H9 (cell line): ENCODE measurements at regions not wholly inside any gene's neighbourhood (a gene's known extent, or its start where the extent isn't known, plus 50 kb on each side); places are given as distances from the start of the nearest gene placed in this dataset.

Experiments
- DNase-seq: peaks from one replicate; pipeline ENCODE4 v3.0.0-alpha.2; 2017
- H2AFZ ChIP-seq: one replicate; pipeline ENCODE4 v1.6.1; 2013; ENCODE audit warnings: mild to moderate bottlenecking, low read length, control low read depth, moderate library complexity
- H2AK5ac ChIP-seq: 2 replicates; pipeline ENCODE4 v1.6.1; 2013; ENCODE audit warnings: low read length, control low read depth, mixed read lengths; ENCODE audit not compliant: insufficient read length
- H2BK120ac ChIP-seq: one replicate; pipeline ENCODE4 v1.6.1; 2013; ENCODE audit warnings: low read depth, mild to moderate bottlenecking, low read length, control low read depth, inconsistent platforms; ENCODE audit not compliant: poor library complexity, severe bottlenecking
- H2BK12ac ChIP-seq: 2 replicates; pipeline ENCODE4 v1.6.1; 2013; ENCODE audit warnings: low read length, control low read depth, mixed read lengths, low read depth; ENCODE audit not compliant: insufficient read length
- H2BK15ac ChIP-seq: 2 replicates; pipeline ENCODE4 v1.6.1; 2013; ENCODE audit warnings: low read depth, low read length, control low read depth
- H2BK20ac ChIP-seq: one replicate; pipeline ENCODE4 v1.6.1; 2013; ENCODE audit warnings: low read depth, mild to moderate bottlenecking, low read length, control low read depth, inconsistent platforms; ENCODE audit not compliant: poor library complexity, severe bottlenecking
- H2BK5ac ChIP-seq: 2 replicates; pipeline ENCODE4 v1.6.1; 2013; ENCODE audit warnings: low read length, control low read depth, mixed read lengths; ENCODE audit not compliant: insufficient read length
- H3K14ac ChIP-seq: 2 replicates; pipeline ENCODE4 v1.6.1; 2013; ENCODE audit warnings: low read length, control low read depth; ENCODE audit not compliant: insufficient read depth
- H3K18ac ChIP-seq: 2 replicates; pipeline ENCODE4 v1.6.1; 2013; ENCODE audit warnings: low read depth, mild to moderate bottlenecking, mixed read lengths, low read length, control low read depth; ENCODE audit not compliant: insufficient read length
- H3K23ac ChIP-seq: 2 replicates; pipeline ENCODE4 v1.6.1; 2013; ENCODE audit warnings: low read length, control low read depth, mixed read lengths, low read depth; ENCODE audit not compliant: insufficient read length
- H3K23me2 ChIP-seq: 2 replicates; pipeline ENCODE4 v1.6.1; 2013; ENCODE audit warnings: low read depth, mild to moderate bottlenecking, mixed read lengths, low read length, control low read depth; ENCODE audit not compliant: insufficient read length, poor library complexity, severe bottlenecking
- H3K27ac ChIP-seq: 2 replicates; pipeline ENCODE4 v1.5.1; 2013; ENCODE audit warnings: low read length, control low read depth, mixed read lengths, low read depth; ENCODE audit not compliant: insufficient read length
- H3K27me3 ChIP-seq: 2 replicates; pipeline ENCODE4 v1.6.1; 2013; ENCODE audit warnings: low read length, control low read depth, inconsistent platforms; ENCODE audit not compliant: insufficient read depth
- H3K4ac ChIP-seq: 2 replicates; pipeline ENCODE4 v1.6.1; 2013; ENCODE audit warnings: low read depth, mild to moderate bottlenecking, control low read depth, inconsistent platforms, low read length, moderate library complexity
- H3K4me1 ChIP-seq: 2 replicates; pipeline ENCODE4 v1.6.1; 2013; ENCODE audit warnings: low read length, control low read depth, inconsistent platforms; ENCODE audit not compliant: insufficient read depth
- H3K4me2 ChIP-seq: 2 replicates; pipeline ENCODE4 v1.6.1; 2013; ENCODE audit warnings: low read length, control low read depth, mixed read lengths; ENCODE audit not compliant: insufficient read length, insufficient read depth
- H3K56ac ChIP-seq: 2 replicates; pipeline ENCODE4 v1.6.1; 2013; ENCODE audit warnings: low read depth, mild to moderate bottlenecking, mixed read lengths, low read length, control low read depth; ENCODE audit not compliant: insufficient read length
- H3K79me1 ChIP-seq: 2 replicates; pipeline ENCODE4 v1.6.1; 2013; ENCODE audit warnings: low read depth, mild to moderate bottlenecking, moderate library complexity, low read length, control low read depth, inconsistent platforms; ENCODE audit not compliant: insufficient read depth, poor library complexity, severe bottlenecking
- H3K79me2 ChIP-seq: 2 replicates; pipeline ENCODE4 v1.6.1; 2013; ENCODE audit warnings: low read length, control low read depth, inconsistent platforms; ENCODE audit not compliant: insufficient read depth
- H3K9ac ChIP-seq: 2 replicates; pipeline ENCODE4 v1.6.1; 2013; ENCODE audit warnings: low read length, control low read depth, mixed read lengths; ENCODE audit not compliant: insufficient read length; ENCODE audit errors: extremely low read depth
- H3K9me3 ChIP-seq: one replicate; pipeline ENCODE4 v1.6.1; 2013; ENCODE audit warnings: low read depth, low read length, inconsistent platforms; ENCODE audit not compliant: control insufficient read depth
- H3T11ph ChIP-seq: one replicate; pipeline ENCODE4 v1.6.1; 2013; ENCODE audit warnings: mild to moderate bottlenecking, low read length, control low read depth, inconsistent platforms
- H4K20me1 ChIP-seq: one replicate; pipeline ENCODE4 v1.6.1; 2013; ENCODE audit not compliant: control insufficient read depth, insufficient read length, insufficient read depth
- H4K5ac ChIP-seq: 2 replicates; pipeline ENCODE4 v1.6.1; 2013; ENCODE audit warnings: low read depth, mild to moderate bottlenecking, mixed read lengths, low read length, control low read depth; ENCODE audit not compliant: insufficient read length
- H4K8ac ChIP-seq: replicated peaks from 2 replicates; pipeline ENCODE4 v1.6.1; 2013; ENCODE audit warnings: low read length, control low read depth, mixed read lengths, low read depth; ENCODE audit not compliant: insufficient read length
- H4K91ac ChIP-seq: 2 replicates; pipeline ENCODE4 v1.6.1; 2013; ENCODE audit warnings: low read depth, mild to moderate bottlenecking, moderate library complexity, mixed read lengths, low read length, control low read depth; ENCODE audit not compliant: insufficient read length
- H3K27ac Mint-ChIP-seq, 3 experiments: 2 replicates in 2 of 3; 3 replicates in 1 of 3; pipeline ENCODE4 v1.8.0; 2020 to 2021; ENCODE audit warnings: mixed read lengths in 3 of 3, mild to moderate bottlenecking in 1 of 3, moderate library complexity in 1 of 3
- H3K27me3 Mint-ChIP-seq: 2 replicates; pipeline ENCODE4 v1.8.0; 2021; ENCODE audit warnings: low read depth, mild to moderate bottlenecking, moderate library complexity, mixed read lengths
- H3K36me3 Mint-ChIP-seq, 3 experiments: 2 replicates in 2 of 3; 3 replicates in 1 of 3; pipeline ENCODE4 v1.8.0; 2020 to 2021; ENCODE audit warnings: low read depth in 3 of 3, mixed read lengths in 3 of 3; ENCODE audit not compliant: insufficient read depth in 1 of 3
- H3K4me1 Mint-ChIP-seq, 2 experiments: 2 replicates each; pipeline ENCODE4 v1.8.0; 2020; ENCODE audit warnings: mixed read lengths in 2 of 2
- H3K4me3 Mint-ChIP-seq, 2 experiments: 2 replicates in 1 of 2; 3 replicates in 1 of 2; pipeline ENCODE4 v1.8.0; 2020 to 2021; ENCODE audit warnings: mild to moderate bottlenecking in 2 of 2, mixed read lengths in 2 of 2, moderate library complexity in 1 of 2
- H3K9me3 Mint-ChIP-seq, 2 experiments: 2 replicates in 1 of 2; 3 replicates in 1 of 2; pipeline ENCODE4 v1.8.0; 2020; ENCODE audit warnings: mild to moderate bottlenecking in 2 of 2, mixed read lengths in 2 of 2, moderate library complexity in 1 of 2
- CTCF ChIP-seq: fragments of 200-600 bp; sonication (generic); conservative IDR thresholded peaks from 3 replicates; pipeline ENCODE4 v1.8.0; 2021; ENCODE audit warnings: antibody characterized with exemption, mild to moderate bottlenecking
- WGBS: extraction: QIAGEN DNeasy Blood & Tissue Kit; methylation state at CpG from one replicate; pipeline ENCODE4 v1.1.7; 2013; ENCODE audit warnings: missing lambda C conversion rate, low lambda C conversion rate, mixed read lengths; ENCODE audit not compliant: insufficient read length; ENCODE audit errors: extremely low coverage; 5-methylcytosine and 5-hydroxymethylcytosine counted together

- Histone ChIP-seq H3K18ac (no peak overlapping the region), H2BK120ac (no peak overlapping the region), H2BK5ac (no peak overlapping the region), H3K23ac (no peak overlapping the region), H2AK5ac (no peak overlapping the region), H3K9me3 (no peaks in the 10 kb centered on the region), H4K91ac (no peak overlapping the region), H3K9ac (no peak overlapping the region), H2BK12ac (no peak overlapping the region), H3K56ac (no peak overlapping the region), H3T11ph (no peak overlapping the region), H3K4me2 (no peak overlapping the region), H3K27ac (no peak overlapping the region), H3K4ac (no peak overlapping the region), H2AFZ (no peak overlapping the region), H4K5ac (no peak overlapping the region), H3K27me3 (no peaks in the 10 kb centered on the region), H3K4me1 (no peaks in the 10 kb centered on the region), H2BK20ac (no peak overlapping the region), H4K8ac (no peak overlapping the region), H4K20me1 (no peaks in the 10 kb centered on the region), H3K79me1 (no peaks in the 10 kb centered on the region), H3K79me2 (no peaks in the 10 kb centered on the region; the same call in 1 of the 2 replicates), H3K14ac (no peak overlapping the region), H3K23me2 (no peaks in the 10 kb centered on the region), H2BK15ac (no peak overlapping the region)
- DNase-seq, result no peak
- no peaks in the 10 kb centered on the region for H3K4me1 Mint-ChIP-seq
- no CpG with 5 or more reads among the region's 5 CpGs for WGBS
- no peaks in the 10 kb centered on the region for H3K36me3 Mint-ChIP-seq
- H3K27ac Mint-ChIP-seq, result no peak overlapping the region
- H3K9me3 Mint-ChIP-seq, result no peaks in the 10 kb centered on the region
- H3K27me3 Mint-ChIP-seq, result peaks cover 4% of the 10 kb centered on the region; the same call in 1 of the 2 replicates
- TF ChIP-seq CTCF, result no peak
- H3K4me3 Mint-ChIP-seq, result no peak overlapping the region
Observed at GRCh38 chr9:101796044-101796443, 57.6 kb upstream of the GRIN3A start.
